OCI-LY1 (cell line): ENCODE measurements at regions not wholly inside any gene's neighbourhood (a gene's known extent, or its start where the extent isn't known, plus 50 kb on each side); places are given as distances from the start of the nearest gene placed in this dataset.

Experiments used
- CTCF ChIP-seq: fragments of 200-600 bp; sonication (generic), shearing (Covaris generic); IDR thresholded peaks from 2 replicates; pipeline ENCODE4 v1.5.1; 2017; ENCODE audit warnings: mild to moderate bottlenecking, antibody characterized with exemption, low read length, moderate library complexity, mixed read lengths
- EZH2 ChIP-seq: fragments of 200-600 bp; sonication (generic), shearing (Covaris generic); IDR thresholded peaks from 2 replicates; pipeline ENCODE4 v1.8.0; 2017; ENCODE audit warnings: borderline replicate concordance, mixed run types, mild to moderate bottlenecking, antibody characterized with exemption, low read length, moderate library complexity, mixed read lengths

GRCh38 chr14:104254735-104255400 lies 116.5 kb downstream of the KIF26A start:
- no peak for TF ChIP-seq CTCF
- no peak for TF ChIP-seq EZH2
